ENCODE measurements at regions not wholly inside any gene's neighbourhood (a gene's known extent, or its start where the extent isn't known, plus 50 kb on each side); places are given as distances from the start of the nearest gene placed in this dataset.
"Not testable (repeated sequence)": the region's sequence is repeated elsewhere in the genome, so short reads cannot be mapped to it uniquely, and the experiment has no call there.

- Histone ChIP-seq H3K4me1 (ENCODE audit: control insufficient read depth, insufficient read depth, low read length) (peaks cover 2% of the 10 kb centered on the region), H3K4me3 (ENCODE audit: low read length) (no peak overlapping the region), H3K36me3 (ENCODE audit: control insufficient read depth, insufficient read depth, low read length) (no peaks in the 10 kb centered on the region), H3K27me3 (ENCODE audit: control insufficient read depth, insufficient read depth, low read length) (no peaks in the 10 kb centered on the region), H3K9me3 (replicated peaks; ENCODE audit: control insufficient read depth, low read depth, low read length) (no peaks in the 10 kb centered on the region), H3K27ac (ENCODE audit: low read length) (no peak overlapping the region)
- 82% methylated on average over 2 of the region's 2 CpGs for WGBS (ENCODE audit: insufficient coverage)
- peak; percentile 22 for DNase-seq
These were observed 124.8 kb upstream of the RMDN2 start for GRCh38 chr2:37800176-37800858.

- no peak overlapping the region for H3K4me3 ChIP-seq (ENCODE audit: low read length)
- no peaks in the 10 kb centered on the region for H3K36me3 ChIP-seq (ENCODE audit: control insufficient read depth, insufficient read depth, low read length)
- no peaks in the 10 kb centered on the region for H3K9me3 ChIP-seq (replicated peaks; ENCODE audit: control insufficient read depth, low read depth, low read length)
- peaks cover 2% of the 10 kb centered on the region for H3K4me1 ChIP-seq (ENCODE audit: control insufficient read depth, insufficient read depth, low read length)
- DNase-seq, result no peak
- H3K27ac ChIP-seq (ENCODE audit: low read length), result no peak overlapping the region
- H3K27me3 ChIP-seq (ENCODE audit: control insufficient read depth, insufficient read depth, low read length), result no peaks in the 10 kb centered on the region
- WGBS (ENCODE audit: insufficient coverage), result 49% methylated on average over 4 of the region's 4 CpGs
These were observed 122.8 kb upstream of the RMDN2 start for GRCh38 chr2:37802211-37802752.

DNA sequence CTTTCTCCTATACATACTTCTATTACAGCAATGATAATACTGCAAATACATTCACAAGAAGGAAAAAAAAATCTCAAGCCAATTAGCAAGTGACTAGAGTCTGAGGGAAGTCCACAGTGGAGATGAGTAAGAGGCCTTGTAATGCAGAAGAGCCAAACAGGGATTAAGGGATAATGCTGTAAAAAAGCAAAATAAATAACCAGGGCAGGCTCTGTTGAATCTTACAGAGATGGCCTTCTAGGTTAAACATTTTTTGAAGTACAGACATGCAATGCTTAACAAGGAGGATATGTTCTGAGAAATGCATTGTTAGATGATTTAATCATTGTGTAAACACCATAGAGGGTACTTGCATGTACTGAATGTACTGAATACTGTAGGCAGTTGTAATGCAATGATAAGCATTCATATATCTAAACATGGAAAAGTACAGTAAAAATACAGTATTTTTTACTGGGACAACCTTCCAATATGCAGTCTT is 122.1 kb upstream of the RMDN2 start:
- no peaks in the 10 kb centered on the region for H3K9me3 ChIP-seq (replicated peaks; ENCODE audit: control insufficient read depth, low read depth, low read length)
- H3K4me3 ChIP-seq (ENCODE audit: low read length), result no peak overlapping the region
- peaks cover 2% of the 10 kb centered on the region for H3K4me1 ChIP-seq (ENCODE audit: control insufficient read depth, insufficient read depth, low read length)
- no peak overlapping the region for H3K27ac ChIP-seq (ENCODE audit: low read length)
- no peaks in the 10 kb centered on the region for H3K36me3 ChIP-seq (ENCODE audit: control insufficient read depth, insufficient read depth, low read length)
- no peak for DNase-seq
- no peaks in the 10 kb centered on the region for H3K27me3 ChIP-seq (ENCODE audit: control insufficient read depth, insufficient read depth, low read length)

- not testable (repeated sequence) for DNase-seq; H3K9me3 ChIP-seq (replicated peaks; ENCODE audit: control insufficient read depth, low read depth, low read length); H3K36me3 ChIP-seq (ENCODE audit: control insufficient read depth, insufficient read depth, low read length); H3K27ac ChIP-seq (ENCODE audit: low read length); H3K27me3 ChIP-seq (ENCODE audit: control insufficient read depth, insufficient read depth, low read length); H3K4me1 ChIP-seq (ENCODE audit: control insufficient read depth, insufficient read depth, low read length); H3K4me3 ChIP-seq (ENCODE audit: low read length)
- WGBS (ENCODE audit: insufficient coverage), result no CpG with 5 or more reads among the region's 2 CpGs
These were observed 119.1 kb upstream of the RMDN2 start for GRCh38 chr2:37806004-37806403.

DNA sequence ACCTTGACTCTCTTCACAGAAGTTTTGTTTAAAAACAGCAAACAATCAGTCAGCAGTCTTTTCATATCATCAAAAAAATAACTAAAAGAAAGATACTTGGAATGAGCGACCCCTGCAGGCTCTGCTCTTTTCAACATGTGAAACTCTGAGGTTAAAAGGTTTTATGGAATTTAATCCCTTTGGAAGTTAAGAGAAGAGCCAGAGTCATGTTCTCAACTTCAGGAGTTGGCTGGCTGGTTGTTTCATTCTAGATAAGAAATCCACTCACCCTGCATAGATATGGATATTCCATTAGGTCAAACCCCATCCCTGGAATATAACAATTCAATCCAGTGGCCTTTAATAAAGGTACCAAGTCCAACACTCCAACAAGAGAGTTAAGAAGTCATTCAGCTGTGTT is 115.6 kb upstream of the RMDN2 start:
- H3K27me3 ChIP-seq (ENCODE audit: control insufficient read depth, insufficient read depth, low read length), result no peaks in the 10 kb centered on the region
- no peaks in the 10 kb centered on the region for H3K36me3 ChIP-seq (ENCODE audit: control insufficient read depth, insufficient read depth, low read length)
- WGBS (ENCODE audit: insufficient coverage), result no CpG with 5 or more reads among the region's 1 CpG
- H3K27ac ChIP-seq (ENCODE audit: low read length), result no peak overlapping the region
- DNase-seq, result peak; percentile 18
- no peak overlapping the region for H3K4me3 ChIP-seq (ENCODE audit: low read length)
- H3K4me1 ChIP-seq (ENCODE audit: control insufficient read depth, insufficient read depth, low read length), result no peaks in the 10 kb centered on the region
- H3K9me3 ChIP-seq (replicated peaks; ENCODE audit: control insufficient read depth, low read depth, low read length), result no peaks in the 10 kb centered on the region

GRCh38 chr2:37809931-37810570 is 115.0 kb upstream of the RMDN2 start:
- Histone ChIP-seq H3K4me3 (ENCODE audit: low read length) (no peak overlapping the region), H3K4me1 (ENCODE audit: control insufficient read depth, insufficient read depth, low read length) (no peaks in the 10 kb centered on the region), H3K36me3 (ENCODE audit: control insufficient read depth, insufficient read depth, low read length) (no peaks in the 10 kb centered on the region), H3K27ac (ENCODE audit: low read length) (no peak overlapping the region), H3K27me3 (ENCODE audit: control insufficient read depth, insufficient read depth, low read length) (no peaks in the 10 kb centered on the region), H3K9me3 (replicated peaks; ENCODE audit: control insufficient read depth, low read depth, low read length) (no peaks in the 10 kb centered on the region)
- peak; percentile 22 for DNase-seq
- 29% methylated on average over 1 of the region's 2 CpGs for WGBS (ENCODE audit: insufficient coverage)

GRCh38 chr2:37812414-37812813 is 112.7 kb upstream of the RMDN2 start:
- Histone ChIP-seq H3K27me3 (ENCODE audit: control insufficient read depth, insufficient read depth, low read length) (no peaks in the 10 kb centered on the region), H3K4me3 (ENCODE audit: low read length) (no peak overlapping the region), H3K36me3 (ENCODE audit: control insufficient read depth, insufficient read depth, low read length) (no peaks in the 10 kb centered on the region), H3K4me1 (ENCODE audit: control insufficient read depth, insufficient read depth, low read length) (no peaks in the 10 kb centered on the region), H3K9me3 (replicated peaks; ENCODE audit: control insufficient read depth, low read depth, low read length) (no peaks in the 10 kb centered on the region), H3K27ac (ENCODE audit: low read length) (no peak overlapping the region)
- no peak for DNase-seq
- WGBS (ENCODE audit: insufficient coverage), result 57% methylated on average over 1 of the region's 1 CpG

DNA sequence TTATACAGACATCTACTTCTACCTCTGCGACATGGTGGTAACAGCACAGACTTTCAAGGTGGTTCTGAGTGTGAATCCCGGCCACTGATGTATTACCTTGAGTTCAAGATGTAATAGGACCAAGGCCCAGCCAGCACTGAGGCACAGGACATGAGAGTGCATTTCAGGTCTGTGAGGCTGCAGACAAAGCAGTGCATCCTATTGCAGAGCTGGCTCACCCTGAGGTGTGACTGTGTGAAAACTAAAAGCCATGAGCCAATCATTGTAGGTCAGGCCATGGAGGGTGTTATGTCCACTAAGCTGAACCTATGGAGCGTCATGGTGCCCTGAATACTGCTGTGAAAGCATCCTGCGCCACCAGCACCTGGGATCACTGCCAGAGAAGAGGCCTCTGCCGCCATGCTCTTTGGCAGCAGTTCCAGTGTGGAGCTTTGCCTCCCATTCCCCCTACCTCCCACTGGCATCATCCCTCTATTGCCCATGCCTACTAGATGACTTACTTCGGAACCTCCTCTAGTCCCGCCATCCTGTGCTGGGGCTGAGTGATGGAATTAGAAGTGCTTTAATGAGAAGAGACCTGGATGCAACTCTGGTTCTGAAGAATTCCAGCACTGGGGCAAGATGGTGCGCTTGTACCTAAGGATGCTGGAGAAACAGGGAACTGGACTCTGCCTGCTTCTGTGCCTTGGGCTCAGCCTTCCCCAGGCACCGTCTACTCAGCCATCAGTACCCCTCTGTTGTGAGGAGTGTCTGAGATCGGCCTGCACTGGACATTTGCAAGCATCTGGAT is 112.0 kb upstream of the RMDN2 start:
- no peak overlapping the region for H3K4me3 ChIP-seq (ENCODE audit: low read length)
- no peaks in the 10 kb centered on the region for H3K9me3 ChIP-seq (replicated peaks; ENCODE audit: control insufficient read depth, low read depth, low read length)
- DNase-seq, result no peak
- WGBS (ENCODE audit: insufficient coverage), result 97% methylated on average over 5 of the region's 10 CpGs
- no peak overlapping the region for H3K27ac ChIP-seq (ENCODE audit: low read length)
- no peaks in the 10 kb centered on the region for H3K4me1 ChIP-seq (ENCODE audit: control insufficient read depth, insufficient read depth, low read length)
- no peaks in the 10 kb centered on the region for H3K36me3 ChIP-seq (ENCODE audit: control insufficient read depth, insufficient read depth, low read length)
- no peaks in the 10 kb centered on the region for H3K27me3 ChIP-seq (ENCODE audit: control insufficient read depth, insufficient read depth, low read length)

DNA sequence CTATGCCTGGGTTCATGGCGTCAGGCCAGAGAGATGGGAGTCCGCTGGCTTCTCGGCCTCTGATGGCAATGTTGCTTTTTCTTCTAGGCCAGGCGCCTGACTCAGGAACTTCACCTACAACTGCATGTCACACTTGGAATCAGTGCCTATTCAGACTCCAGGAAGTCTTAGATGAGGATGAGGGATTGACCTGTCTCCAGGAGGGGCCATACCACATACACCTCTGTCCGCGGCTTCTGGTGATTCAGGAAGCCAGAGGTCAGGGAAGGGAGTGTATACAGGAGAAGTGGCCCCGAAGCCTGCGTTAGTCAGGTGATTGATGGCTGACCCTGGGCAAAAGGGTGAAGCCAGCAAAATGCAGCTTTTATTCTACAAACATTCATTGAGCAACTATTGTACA is 109.1 kb upstream of the RMDN2 start:
- Histone ChIP-seq H3K27me3 (ENCODE audit: control insufficient read depth, insufficient read depth, low read length) (no peaks in the 10 kb centered on the region), H3K4me1 (ENCODE audit: control insufficient read depth, insufficient read depth, low read length) (peaks cover 7% of the 10 kb centered on the region), H3K27ac (ENCODE audit: low read length) (no peak overlapping the region), H3K36me3 (ENCODE audit: control insufficient read depth, insufficient read depth, low read length) (no peaks in the 10 kb centered on the region), H3K4me3 (ENCODE audit: low read length) (no peak overlapping the region), H3K9me3 (replicated peaks; ENCODE audit: control insufficient read depth, low read depth, low read length) (peaks cover 3% of the 10 kb centered on the region)
- no peak for DNase-seq
- WGBS (ENCODE audit: insufficient coverage), result 100% methylated on average over 3 of the region's 8 CpGs

DNA sequence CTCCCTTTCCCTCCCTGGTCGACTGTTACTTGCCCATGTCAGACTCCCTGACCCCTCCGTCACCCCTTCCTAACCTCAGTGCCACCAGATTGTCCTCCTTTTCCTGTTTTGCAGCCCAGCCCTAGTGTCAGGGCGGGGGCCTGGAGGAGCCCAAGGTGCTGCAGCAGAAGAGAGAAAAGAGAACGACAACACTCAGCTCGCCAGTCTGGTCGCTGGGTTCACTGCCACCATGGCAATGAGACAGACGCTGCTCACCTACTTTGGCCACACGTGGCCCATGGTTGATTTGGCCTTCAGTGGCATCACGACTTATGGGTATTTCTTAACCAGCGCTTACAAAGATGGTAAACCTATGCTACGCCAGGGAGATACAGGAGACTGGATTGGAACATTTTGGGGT is 108.4 kb upstream of the RMDN2 start:
- WGBS (ENCODE audit: insufficient coverage), result 89% methylated on average over 10 of the region's 11 CpGs
- Histone ChIP-seq H3K4me3 (ENCODE audit: low read length) (no peak overlapping the region), H3K4me1 (ENCODE audit: control insufficient read depth, insufficient read depth, low read length) (peaks cover 7% of the 10 kb centered on the region), H3K9me3 (replicated peaks; ENCODE audit: control insufficient read depth, low read depth, low read length) (peaks cover 3% of the 10 kb centered on the region), H3K27me3 (ENCODE audit: control insufficient read depth, insufficient read depth, low read length) (no peaks in the 10 kb centered on the region), H3K27ac (ENCODE audit: low read length) (no peak overlapping the region), H3K36me3 (ENCODE audit: control insufficient read depth, insufficient read depth, low read length) (no peaks in the 10 kb centered on the region)
- DNase-seq, result no peak
